Skeletal muscle tissue (tissue), 3 donors: ENCODE measurements at regions not wholly inside any gene's neighbourhood (a gene's known extent, or its start where the extent isn't known, plus 50 kb on each side); places are given as distances from the start of the nearest gene placed in this dataset.

Experiments used
- H3K27ac ChIP-seq: one replicate; pipeline ENCODE4 v1.7.0; 2013; ENCODE audit warnings: mild to moderate bottlenecking, low read depth, low read length, inconsistent platforms
- H3K27me3 ChIP-seq, 3 donors: one replicate each; pipeline ENCODE4 v1.7.0; 2013; ENCODE audit warnings: low read length in 3 of 3; ENCODE audit not compliant: control insufficient read depth in 3 of 3, insufficient read depth in 3 of 3
- H3K36me3 ChIP-seq, 3 donors: one replicate each; pipeline ENCODE4 v1.7.0; 2013; ENCODE audit warnings: low read length in 3 of 3; ENCODE audit not compliant: control insufficient read depth in 3 of 3, insufficient read depth in 3 of 3
- H3K4me1 ChIP-seq, 3 donors: one replicate each; pipeline ENCODE4 v1.7.0; 2013; ENCODE audit warnings: low read length in 3 of 3, mild to moderate bottlenecking in 3 of 3; ENCODE audit not compliant: control insufficient read depth in 3 of 3, insufficient read depth in 3 of 3
- H3K4me3 ChIP-seq, 3 donors: one replicate each; pipeline ENCODE4 v1.7.0; 2013; ENCODE audit warnings: low read length in 3 of 3
- H3K9ac ChIP-seq, 3 donors: one replicate each; pipeline ENCODE4 v1.7.0; 2013; ENCODE audit warnings: low read length in 3 of 3, mild to moderate bottlenecking in 3 of 3, moderate library complexity in 2 of 3, low read depth in 1 of 3
- H3K9me3 ChIP-seq, 3 donors: one replicate each; pipeline ENCODE4 v1.7.0; 2013; ENCODE audit warnings: low read length in 3 of 3; ENCODE audit not compliant: control insufficient read depth in 3 of 3
- donor health status: Osteomylitis.

- no peak overlapping the region for H3K9ac ChIP-seq
- no peak overlapping the region for H3K27ac ChIP-seq
- H3K27me3 ChIP-seq = no peaks in the 10 kb centered on the region
- H3K4me3 ChIP-seq = no peak overlapping the region
- peaks cover 0 to 10% (median 7%) of the 10 kb centered on the region in 3 donors for H3K4me1 ChIP-seq
- no peaks in the 10 kb centered on the region for H3K9me3 ChIP-seq
- no peaks in the 10 kb centered on the region for H3K36me3 ChIP-seq
Measured at GRCh38 chr3:15942462-15942861, 144.7 kb upstream of the ANKRD28 start.

- peaks cover 0 to 10% (median 7%) of the 10 kb centered on the region in 3 donors for H3K4me1 ChIP-seq
- H3K27me3 ChIP-seq = no peaks in the 10 kb centered on the region
- no peak overlapping the region for H3K9ac ChIP-seq
- no peaks in the 10 kb centered on the region for H3K36me3 ChIP-seq
- no peak overlapping the region for H3K4me3 ChIP-seq
- H3K9me3 ChIP-seq = no peaks in the 10 kb centered on the region
- H3K27ac ChIP-seq = no peak overlapping the region
Measured at GRCh38 chr3:15942936-15943335, 145.2 kb upstream of the ANKRD28 start.

GRCh38 chr3:15948388-15948787, 150.6 kb upstream of the ANKRD28 start:
- no peaks in the 10 kb centered on the region for H3K36me3 ChIP-seq
- no peaks in the 10 kb centered on the region for H3K9me3 ChIP-seq
- no peaks in the 10 kb centered on the region for H3K27me3 ChIP-seq
- H3K4me1 ChIP-seq = no peaks in the 10 kb centered on the region
- no peak overlapping the region for H3K27ac ChIP-seq
- no peak overlapping the region for H3K4me3 ChIP-seq
- no peak overlapping the region for H3K9ac ChIP-seq

GRCh38 chr3:15952543-15953175, 154.9 kb upstream of the ANKRD28 start:
- H3K36me3 ChIP-seq = no peaks in the 10 kb centered on the region
- no peak overlapping the region for H3K9ac ChIP-seq

GRCh38 chr3:15953841-15954240, 156.1 kb upstream of the ANKRD28 start:
- H3K4me1 ChIP-seq = no peaks in the 10 kb centered on the region
- no peaks in the 10 kb centered on the region for H3K27me3 ChIP-seq
- H3K9me3 ChIP-seq = no peaks in the 10 kb centered on the region
- H3K4me3 ChIP-seq = no peak overlapping the region
- H3K9ac ChIP-seq = no peak overlapping the region
- H3K27ac ChIP-seq = no peak overlapping the region
- H3K36me3 ChIP-seq = no peaks in the 10 kb centered on the region

More at GRCh38 chr3:15952543-15953175, 154.9 kb upstream of the ANKRD28 start:
- H3K9me3 ChIP-seq = no peaks in the 10 kb centered on the region
- H3K27me3 ChIP-seq = no peaks in the 10 kb centered on the region
- H3K4me1 ChIP-seq = no peaks in the 10 kb centered on the region
- H3K27ac ChIP-seq = no peak overlapping the region
- no peak overlapping the region for H3K4me3 ChIP-seq

- Histone ChIP-seq H3K4me1 (no peaks in the 10 kb centered on the region), H3K9me3 (no peaks in the 10 kb centered on the region), H3K9ac (no peak overlapping the region), H3K27me3 (no peaks in the 10 kb centered on the region), H3K4me3 (no peak overlapping the region), H3K36me3 (no peaks in the 10 kb centered on the region), H3K27ac (no peak overlapping the region)
Measured at GRCh38 chr3:15955968-15956367, 158.2 kb upstream of the ANKRD28 start.

GRCh38 chr3:15958692-15959433, 161.1 kb upstream of the ANKRD28 start:
- Histone ChIP-seq H3K27ac (no peak overlapping the region), H3K9ac (no peak overlapping the region), H3K9me3 (no peaks in the 10 kb centered on the region), H3K4me3 (no peak overlapping the region), H3K4me1 (peaks cover 0 to 7% (median 3%) of the 10 kb centered on the region in 3 donors), H3K27me3 (no peaks in the 10 kb centered on the region), H3K36me3 (no peaks in the 10 kb centered on the region)

GRCh38 chr3:15959434-15959811, 161.6 kb upstream of the ANKRD28 start:
- peaks cover 4 to 13% (median 7%) of the 10 kb centered on the region in 3 donors for H3K4me1 ChIP-seq
- no peak overlapping the region for H3K4me3 ChIP-seq
- no peak overlapping the region for H3K9ac ChIP-seq
- no peaks in the 10 kb centered on the region for H3K27me3 ChIP-seq
- H3K9me3 ChIP-seq = no peaks in the 10 kb centered on the region
- H3K36me3 ChIP-seq = no peaks in the 10 kb centered on the region
- no peak overlapping the region for H3K27ac ChIP-seq

GRCh38 chr3:15964605-15965442, 167.0 kb upstream of the ANKRD28 start:
- Histone ChIP-seq H3K9ac (peak overlapping the region; percentile 75 to 91 (median 87)), H3K4me1 (peaks cover 13 to 25% (median 17%) of the 10 kb centered on the region in 3 donors), H3K9me3 (no peaks in the 10 kb centered on the region), H3K4me3 (peak overlapping the region; percentile 61 to 76 (median 75)), H3K27me3 (no peaks in the 10 kb centered on the region), H3K27ac (peak overlapping the region; percentile 93), H3K36me3 (peaks cover 0 to 9% (median 0%) of the 10 kb centered on the region in 3 donors)
